ENCODE measurements at regions not wholly inside any gene's neighbourhood (a gene's known extent, or its start where the extent isn't known, plus 50 kb on each side); places are given as distances from the start of the nearest gene placed in this dataset.

- Histone ChIP-seq H3K4me3 (replicated peaks in 1 of 3) (no peak overlapping the region), H3K27ac (no peak overlapping the region), H3K27me3 (no peaks in the 10 kb centered on the region), H3K9me3 (no peaks in the 10 kb centered on the region), H3K36me3 (no peaks in the 10 kb centered on the region), H3K4me1 (no peaks in the 10 kb centered on the region)
- no peak for DNase-seq
- TF ChIP-seq POLR2A (IDR thresholded peaks at IDR 0.05) (no peak), CTCF (IDR thresholded peaks at IDR 0.05) (no peak)
- intact Hi-C loops (cut with DNase I), result no loop called here
Measured at GRCh38 chr2:7411691-7412090, 494.5 kb downstream of the RNF144A start.

GRCh38 chr2:7417845-7418742 lies 500.9 kb downstream of the RNF144A start:
- intact Hi-C loops (cut with DNase I), result no loop called here
- Histone ChIP-seq H3K27me3 (no peaks in the 10 kb centered on the region), H3K9me3 (no peaks in the 10 kb centered on the region), H3K4me3 (replicated peaks in 1 of 3) (no peak overlapping the region), H3K27ac (no peak overlapping the region), H3K36me3 (no peaks in the 10 kb centered on the region), H3K4me1 (no peaks in the 10 kb centered on the region)
- WGBS, 2 donors, result 61 to 66% methylated on average over 2 of the region's 2 CpGs
- DNase-seq, result no peak
- TF ChIP-seq POLR2A (IDR thresholded peaks at IDR 0.05) (no peak), CTCF (IDR thresholded peaks at IDR 0.05) (no peak)

GRCh38 chr2:7419186-7419585 lies 502.0 kb downstream of the RNF144A start:
- Histone ChIP-seq H3K36me3 (no peaks in the 10 kb centered on the region), H3K4me3 (replicated peaks in 1 of 3) (no peak overlapping the region), H3K27me3 (no peaks in the 10 kb centered on the region), H3K9me3 (no peaks in the 10 kb centered on the region), H3K4me1 (no peaks in the 10 kb centered on the region), H3K27ac (no peak overlapping the region)
- intact Hi-C loops (cut with DNase I), result no loop called here
- 88 to 89% methylated on average over 1 of the region's 1 CpG for WGBS, 2 donors
- TF ChIP-seq POLR2A (IDR thresholded peaks at IDR 0.05), result no peak
- TF ChIP-seq CTCF (IDR thresholded peaks at IDR 0.05), result no peak
- DNase-seq, result no peak

GRCh38 chr2:7419814-7420311 lies 502.7 kb downstream of the RNF144A start:
- Histone ChIP-seq H3K4me1 (no peaks in the 10 kb centered on the region), H3K27me3 (no peaks in the 10 kb centered on the region), H3K36me3 (no peaks in the 10 kb centered on the region), H3K4me3 (replicated peaks in 1 of 3) (no peak overlapping the region), H3K9me3 (no peaks in the 10 kb centered on the region), H3K27ac (no peak overlapping the region)
- 89 to 93% methylated on average over 1 of the region's 1 CpG for WGBS, 2 donors
- TF ChIP-seq POLR2A (IDR thresholded peaks at IDR 0.05), result no peak
- TF ChIP-seq CTCF (IDR thresholded peaks at IDR 0.05), result no peak
- intact Hi-C loops (cut with DNase I), result no loop called here
- no peak for DNase-seq

- Histone ChIP-seq H3K27me3 (no peaks in the 10 kb centered on the region), H3K27ac (no peak overlapping the region), H3K4me3 (replicated peaks in 1 of 3) (no peak overlapping the region), H3K36me3 (no peaks in the 10 kb centered on the region), H3K9me3 (no peaks in the 10 kb centered on the region), H3K4me1 (no peaks in the 10 kb centered on the region)
- DNase-seq, result no peak
- intact Hi-C loops (cut with DNase I), result no loop called here
- no peak for TF ChIP-seq POLR2A (IDR thresholded peaks at IDR 0.05)
- TF ChIP-seq CTCF (IDR thresholded peaks at IDR 0.05), result no peak
- WGBS, 2 donors, result 88 to 93% methylated on average over 6 of the region's 6 CpGs
Measured at GRCh38 chr2:7420530-7420929, 503.3 kb downstream of the RNF144A start.
